ENCODE measurements at regions not wholly inside any gene's neighbourhood (a gene's known extent, or its start where the extent isn't known, plus 50 kb on each side); places are given as distances from the start of the nearest gene placed in this dataset.

DNA sequence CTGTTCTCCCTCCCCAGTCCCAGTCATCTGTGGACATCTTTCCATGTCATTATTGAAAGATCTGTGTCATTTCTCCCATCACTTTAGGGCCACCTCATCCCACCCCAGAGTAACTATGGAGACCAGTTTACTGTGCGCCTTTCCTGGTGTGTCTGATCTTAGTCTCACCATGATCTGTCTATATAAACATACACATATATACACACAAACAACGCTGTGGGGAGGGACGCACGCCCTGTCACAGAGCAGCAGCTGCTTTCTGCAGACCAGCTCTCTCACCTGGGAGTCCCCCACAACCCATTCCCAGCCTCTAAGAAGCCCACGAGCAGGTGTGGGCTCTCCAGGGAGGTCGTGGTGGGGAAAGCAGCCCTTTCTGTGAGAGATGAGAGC is 68.1 kb upstream of the TOX2 start:
- TF ChIP-seq, protein P1, sequence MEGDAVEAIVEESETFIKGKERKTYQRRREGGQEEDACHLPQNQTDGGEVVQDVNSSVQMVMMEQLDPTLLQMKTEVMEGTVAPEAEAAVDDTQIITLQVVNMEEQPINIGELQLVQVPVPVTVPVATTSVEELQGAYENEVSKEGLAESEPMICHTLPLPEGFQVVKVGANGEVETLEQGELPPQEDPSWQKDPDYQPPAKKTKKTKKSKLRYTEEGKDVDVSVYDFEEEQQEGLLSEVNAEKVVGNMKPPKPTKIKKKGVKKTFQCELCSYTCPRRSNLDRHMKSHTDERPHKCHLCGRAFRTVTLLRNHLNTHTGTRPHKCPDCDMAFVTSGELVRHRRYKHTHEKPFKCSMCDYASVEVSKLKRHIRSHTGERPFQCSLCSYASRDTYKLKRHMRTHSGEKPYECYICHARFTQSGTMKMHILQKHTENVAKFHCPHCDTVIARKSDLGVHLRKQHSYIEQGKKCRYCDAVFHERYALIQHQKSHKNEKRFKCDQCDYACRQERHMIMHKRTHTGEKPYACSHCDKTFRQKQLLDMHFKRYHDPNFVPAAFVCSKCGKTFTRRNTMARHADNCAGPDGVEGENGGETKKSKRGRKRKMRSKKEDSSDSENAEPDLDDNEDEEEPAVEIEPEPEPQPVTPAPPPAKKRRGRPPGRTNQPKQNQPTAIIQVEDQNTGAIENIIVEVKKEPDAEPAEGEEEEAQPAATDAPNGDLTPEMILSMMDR (IDR thresholded peaks at IDR 0.05): no peak
- TF ChIP-seq POLR2A (IDR thresholded peaks at IDR 0.05): no peak

Measured in right lobe of liver (tissue), 4 donors.